HL-60 (cell line): ENCODE measurements at regions not wholly inside any gene's neighbourhood (a gene's known extent, or its start where the extent isn't known, plus 50 kb on each side); places are given as distances from the start of the nearest gene placed in this dataset.
"Not testable (repeated sequence)": the region's sequence is repeated elsewhere in the genome, so short reads cannot be mapped to it uniquely, and the experiment has no call there.

ENCODE experiments used
- DNase-seq, 2 experiments: peaks; one replicate each; pipeline ENCODE4 v3.0.0-alpha.2; 2010 to 2020; ENCODE audit warnings: low read depth in 1 of 2, low spot score in 1 of 2
- H3K27ac ChIP-seq: fragments of 250-450 bp; sonication (Bioruptor Pico); replicated peaks from 2 replicates; pipeline ENCODE4 v1.5.1; 2020; ENCODE audit warnings: mild to moderate bottlenecking, moderate library complexity
- H3K27me3 ChIP-seq: fragments of 250-450 bp; sonication (Bioruptor Pico); 2 replicates; pipeline ENCODE4 v1.5.1; 2021; ENCODE audit warnings: mild to moderate bottlenecking, moderate library complexity; ENCODE audit not compliant: insufficient read depth, poor library complexity, severe bottlenecking
- H3K4me3 ChIP-seq: replicated peaks from 2 replicates; pipeline ENCODE4 v1.5.1; 2011; ENCODE audit warnings: mild to moderate bottlenecking, control low read depth, low read length; ENCODE audit not compliant: insufficient read depth
- CTCF ChIP-seq: IDR thresholded peaks from one replicate; pipeline ENCODE4 v1.5.1; 2011; ENCODE audit warnings: low read length, control low read depth, inconsistent platforms; ENCODE audit not compliant: insufficient read depth
- GABPA ChIP-seq: IDR thresholded peaks from 2 replicates; pipeline ENCODE4 v1.6.1; 2012; ENCODE audit warnings: low read depth
- POLR2AphosphoS5 ChIP-seq: IDR thresholded peaks from 2 replicates; pipeline ENCODE4 v1.6.1; 2012; ENCODE audit warnings: low read depth
- SPI1 ChIP-seq: IDR thresholded peaks from 2 replicates; pipeline ENCODE4 v1.6.1; 2012; ENCODE audit warnings: low read depth, mild to moderate bottlenecking, borderline replicate concordance
- TF ChIP-seq, protein P1 (sequence below): IDR thresholded peaks from 2 replicates; pipeline ENCODE4 v1.6.1; 2012; ENCODE audit warnings: low read depth; ENCODE audit not compliant: insufficient replicate concordance

DNA sequence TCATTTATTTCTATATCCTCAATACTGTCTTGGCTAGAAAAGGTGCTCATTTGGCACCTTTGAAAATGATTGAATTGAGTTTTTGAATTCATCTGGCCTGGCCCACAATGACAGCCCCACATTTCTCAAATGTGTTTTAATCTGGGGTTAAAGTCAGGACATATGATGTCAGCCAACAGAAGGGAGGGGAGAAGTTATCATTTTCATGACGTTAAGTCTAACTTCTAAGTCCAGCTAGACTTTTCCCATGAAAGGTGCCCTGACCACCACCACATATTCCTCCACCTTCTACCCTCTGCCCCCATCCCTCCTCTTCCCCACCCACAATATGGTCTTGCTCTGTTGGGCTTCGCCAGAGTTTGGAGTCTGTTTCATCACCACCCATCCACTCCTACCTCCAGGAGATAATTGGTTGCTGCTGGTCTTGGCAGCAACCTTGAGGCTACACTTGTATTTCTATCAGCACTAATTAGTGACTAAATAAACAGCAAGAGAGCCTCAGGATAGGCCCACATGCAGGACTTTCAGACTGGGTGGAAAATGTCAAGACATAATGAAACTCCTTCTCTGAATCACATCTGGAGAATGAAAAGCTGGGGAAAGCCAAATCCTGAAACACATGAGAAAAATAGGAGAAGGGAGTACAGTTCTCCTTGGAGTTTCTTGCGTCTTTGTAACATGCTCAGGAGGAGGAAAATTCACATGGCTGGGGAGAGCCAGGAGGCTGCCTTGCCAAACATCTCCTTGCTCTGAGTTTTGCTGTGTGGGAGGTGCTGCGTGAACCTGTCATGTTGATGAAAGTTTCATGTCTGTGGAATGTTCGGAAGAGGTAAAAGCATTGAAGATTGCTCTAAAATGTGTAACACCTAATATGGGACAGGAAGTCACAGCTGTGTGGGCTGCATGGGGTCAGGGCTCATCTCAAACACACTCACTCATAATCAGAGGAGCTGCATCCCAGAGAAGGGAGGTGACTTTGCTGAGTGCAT is 544.7 kb upstream of the KLF4 start:
- Histone ChIP-seq H3K4me3 (no peak overlapping the region), H3K27ac (no peak overlapping the region), H3K27me3 (no peaks in the 10 kb centered on the region)
- DNase-seq: no peak
- TF ChIP-seq GABPA (no peak), POLR2AphosphoS5 (no peak), SPI1 (no peak), CTCF (no peak)
- TF ChIP-seq, protein P1, sequence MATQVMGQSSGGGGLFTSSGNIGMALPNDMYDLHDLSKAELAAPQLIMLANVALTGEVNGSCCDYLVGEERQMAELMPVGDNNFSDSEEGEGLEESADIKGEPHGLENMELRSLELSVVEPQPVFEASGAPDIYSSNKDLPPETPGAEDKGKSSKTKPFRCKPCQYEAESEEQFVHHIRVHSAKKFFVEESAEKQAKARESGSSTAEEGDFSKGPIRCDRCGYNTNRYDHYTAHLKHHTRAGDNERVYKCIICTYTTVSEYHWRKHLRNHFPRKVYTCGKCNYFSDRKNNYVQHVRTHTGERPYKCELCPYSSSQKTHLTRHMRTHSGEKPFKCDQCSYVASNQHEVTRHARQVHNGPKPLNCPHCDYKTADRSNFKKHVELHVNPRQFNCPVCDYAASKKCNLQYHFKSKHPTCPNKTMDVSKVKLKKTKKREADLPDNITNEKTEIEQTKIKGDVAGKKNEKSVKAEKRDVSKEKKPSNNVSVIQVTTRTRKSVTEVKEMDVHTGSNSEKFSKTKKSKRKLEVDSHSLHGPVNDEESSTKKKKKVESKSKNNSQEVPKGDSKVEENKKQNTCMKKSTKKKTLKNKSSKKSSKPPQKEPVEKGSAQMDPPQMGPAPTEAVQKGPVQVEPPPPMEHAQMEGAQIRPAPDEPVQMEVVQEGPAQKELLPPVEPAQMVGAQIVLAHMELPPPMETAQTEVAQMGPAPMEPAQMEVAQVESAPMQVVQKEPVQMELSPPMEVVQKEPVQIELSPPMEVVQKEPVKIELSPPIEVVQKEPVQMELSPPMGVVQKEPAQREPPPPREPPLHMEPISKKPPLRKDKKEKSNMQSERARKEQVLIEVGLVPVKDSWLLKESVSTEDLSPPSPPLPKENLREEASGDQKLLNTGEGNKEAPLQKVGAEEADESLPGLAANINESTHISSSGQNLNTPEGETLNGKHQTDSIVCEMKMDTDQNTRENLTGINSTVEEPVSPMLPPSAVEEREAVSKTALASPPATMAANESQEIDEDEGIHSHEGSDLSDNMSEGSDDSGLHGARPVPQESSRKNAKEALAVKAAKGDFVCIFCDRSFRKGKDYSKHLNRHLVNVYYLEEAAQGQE: no peak

DNA sequence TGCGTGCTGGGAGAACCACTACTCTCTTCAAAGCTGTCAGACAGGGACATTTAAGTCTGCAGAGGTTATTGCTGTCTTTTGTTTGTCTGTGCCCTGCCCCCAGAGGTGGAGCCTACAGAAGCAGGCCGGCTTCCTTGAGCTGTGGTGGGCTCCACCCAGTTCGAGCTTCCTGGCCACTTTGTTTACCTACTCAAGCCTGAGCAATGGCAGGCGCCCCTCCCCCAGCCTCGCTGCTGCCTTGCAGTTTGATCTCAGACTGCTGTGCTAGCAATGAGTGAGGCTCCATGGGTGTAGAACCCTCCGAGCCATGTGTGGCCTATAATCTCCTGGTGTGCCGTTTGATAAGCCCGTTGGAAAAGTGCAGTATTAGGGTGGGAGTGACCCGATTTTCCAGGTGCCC is 542.5 kb upstream of the KLF4 start:
- H3K4me3 ChIP-seq, DNase-seq, H3K27me3 ChIP-seq, H3K27ac ChIP-seq: not testable (repeated sequence)

DNA sequence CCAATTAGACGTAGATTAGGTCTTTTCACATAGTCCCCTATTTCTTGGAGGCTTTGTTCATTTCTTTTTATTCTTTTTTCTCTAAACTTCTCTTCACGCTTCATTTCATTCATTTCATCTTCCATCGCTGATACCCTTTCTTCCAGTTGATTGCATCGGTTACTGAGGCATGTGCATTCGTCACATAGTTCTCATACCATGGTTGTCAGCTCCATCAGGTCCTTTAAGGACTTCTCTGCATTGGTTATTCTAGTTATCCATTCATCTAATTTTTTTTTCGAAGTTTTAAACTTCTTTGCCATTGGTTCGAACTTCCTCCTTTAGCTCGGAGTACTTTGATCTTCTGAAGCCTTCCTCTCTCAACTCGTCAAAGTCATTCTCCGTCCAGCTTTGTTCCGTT is 541.7 kb upstream of the KLF4 start:
- DNase-seq, H3K27ac ChIP-seq, H3K4me3 ChIP-seq, H3K27me3 ChIP-seq: not testable (repeated sequence)

GRCh38 chr9:108026718-108027117 is 537.1 kb upstream of the KLF4 start:
- DNase-seq, H3K27ac ChIP-seq, H3K27me3 ChIP-seq, H3K4me3 ChIP-seq: not testable (repeated sequence)

DNA sequence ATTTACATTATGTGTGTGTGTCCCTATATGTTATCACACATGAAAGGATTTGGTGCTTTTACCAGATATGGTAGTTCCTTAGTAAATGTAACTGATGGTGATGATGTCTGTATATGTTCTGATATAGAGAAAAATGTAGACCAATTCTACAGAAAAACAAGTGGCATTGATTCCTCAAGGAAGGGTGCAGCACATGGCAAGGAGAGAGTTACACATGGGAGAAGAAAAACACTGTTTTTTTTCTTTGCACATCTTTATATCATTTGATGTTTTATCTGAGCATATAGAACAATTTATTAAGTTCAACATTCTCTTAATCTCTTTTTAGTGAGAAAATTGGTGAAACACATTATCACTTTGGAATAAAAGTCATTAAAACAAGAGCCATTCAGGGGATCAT is 535.0 kb upstream of the KLF4 start:
- DNase-seq: no peak
- Histone ChIP-seq H3K27ac (no peak overlapping the region), H3K27me3 (no peaks in the 10 kb centered on the region), H3K4me3 (no peak overlapping the region)
- TF ChIP-seq SPI1 (no peak), GABPA (no peak), POLR2AphosphoS5 (no peak), CTCF (no peak)
- TF ChIP-seq, protein P1: no peak
